IPS-15b (cell line): ENCODE measurements at regions not wholly inside any gene's neighbourhood (a gene's known extent, or its start where the extent isn't known, plus 50 kb on each side); places are given as distances from the start of the nearest gene placed in this dataset.

Experiments
- H3K27me3 ChIP-seq: one replicate; pipeline ENCODE4 v1.6.1; 2013; ENCODE audit warnings: low read length; ENCODE audit not compliant: control insufficient read depth, insufficient read depth
- H3K36me3 ChIP-seq: one replicate; pipeline ENCODE4 v1.6.1; 2013; ENCODE audit warnings: low read length; ENCODE audit not compliant: control insufficient read depth, insufficient read depth
- H3K4me1 ChIP-seq: one replicate; pipeline ENCODE4 v1.6.1; 2013; ENCODE audit warnings: mild to moderate bottlenecking, low read length; ENCODE audit not compliant: control insufficient read depth, insufficient read depth
- H3K4me3 ChIP-seq: one replicate; pipeline ENCODE4 v1.5.1; 2013; ENCODE audit warnings: low read depth, low read length
- H3K9ac ChIP-seq: one replicate; pipeline ENCODE4 v1.6.1; 2013; ENCODE audit warnings: low read depth, mild to moderate bottlenecking, low read length
- H3K9me3 ChIP-seq: one replicate; pipeline ENCODE4 v1.6.1; 2013; ENCODE audit warnings: mild to moderate bottlenecking, low read length; ENCODE audit not compliant: control insufficient read depth, insufficient read depth

DNA sequence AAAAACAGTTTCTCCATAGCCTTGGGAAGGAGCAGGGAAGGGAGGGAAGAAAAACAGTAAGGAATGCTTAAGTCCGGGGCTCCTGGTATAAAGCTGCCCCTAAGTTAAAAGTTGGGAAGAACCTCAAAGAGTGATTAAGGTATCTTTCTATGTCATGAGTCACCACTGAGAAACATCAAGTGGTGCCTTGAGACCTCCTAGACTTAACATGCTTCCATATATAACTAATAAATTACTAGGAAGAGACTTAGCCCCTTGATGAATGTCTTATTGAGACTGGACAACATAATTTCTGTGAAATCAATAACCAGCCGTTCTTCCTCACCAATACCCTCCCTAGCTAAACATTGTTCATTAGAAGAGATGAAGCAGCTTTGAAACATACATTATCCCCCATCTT is 121.8 kb upstream of the SLC44A3 start:
- Histone ChIP-seq H3K9me3 (no peaks in the 10 kb centered on the region), H3K9ac (no peak overlapping the region), H3K4me1 (peaks cover 3% of the 10 kb centered on the region), H3K36me3 (no peaks in the 10 kb centered on the region), H3K4me3 (no peak overlapping the region), H3K27me3 (no peaks in the 10 kb centered on the region)

DNA sequence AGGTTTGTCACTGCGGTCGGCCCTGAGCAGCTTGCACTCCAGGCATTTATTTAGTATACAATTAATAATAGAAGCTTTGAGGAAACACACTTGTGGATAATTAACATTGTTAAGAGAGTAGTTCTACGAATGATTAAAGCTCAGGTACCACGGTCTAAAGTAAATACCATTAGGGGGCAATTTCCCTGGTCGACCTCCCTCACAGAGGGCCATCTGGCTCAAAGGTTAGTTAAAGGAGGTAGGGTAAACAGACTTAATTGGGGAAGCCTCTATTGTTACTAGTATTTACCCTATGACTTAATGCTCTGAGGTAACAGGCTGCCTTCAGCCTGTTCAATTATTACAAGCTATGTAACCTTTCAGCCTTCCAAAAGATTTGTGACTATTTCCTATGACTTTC is 122.3 kb upstream of the SLC44A3 start:
- no peaks in the 10 kb centered on the region for H3K9me3 ChIP-seq
- peaks cover 3% of the 10 kb centered on the region for H3K4me1 ChIP-seq
- H3K36me3 ChIP-seq: no peaks in the 10 kb centered on the region
- no peak overlapping the region for H3K9ac ChIP-seq
- no peak overlapping the region for H3K4me3 ChIP-seq
- H3K27me3 ChIP-seq: no peaks in the 10 kb centered on the region

DNA sequence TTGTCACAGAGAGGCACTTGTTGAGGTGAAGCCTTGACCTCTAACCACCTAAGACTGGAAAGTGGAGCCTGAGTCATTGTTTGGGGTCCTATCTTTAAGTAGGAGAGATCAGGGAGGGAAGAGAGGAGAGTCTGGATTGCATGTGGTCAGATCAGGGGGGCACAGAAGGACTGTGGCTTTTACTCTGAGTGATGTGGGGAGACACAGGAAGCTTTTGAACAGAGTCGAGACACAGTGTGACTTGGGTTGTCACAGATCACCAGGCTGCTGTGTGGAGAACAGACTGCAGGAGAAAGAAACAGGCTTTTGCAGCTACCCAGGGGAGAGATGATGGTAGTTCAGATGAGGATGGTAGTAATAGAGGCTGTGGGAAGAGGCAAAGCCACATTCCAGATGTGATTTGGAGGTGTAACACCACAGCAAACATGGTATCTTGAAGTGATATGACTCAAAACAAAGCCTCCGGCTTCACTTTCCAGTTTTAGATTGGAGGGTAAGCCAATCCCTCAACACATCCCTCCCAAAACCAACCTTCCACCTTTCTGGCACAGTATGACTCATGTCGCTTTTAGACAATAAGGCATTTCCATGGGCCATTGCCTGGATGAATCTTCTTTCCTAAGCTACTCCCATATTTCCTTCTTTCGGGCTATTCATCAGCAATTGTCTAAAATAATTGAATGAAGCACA is 125.8 kb upstream of the SLC44A3 start:
- H3K9me3 ChIP-seq: peaks cover 3% of the 10 kb centered on the region
- no peak overlapping the region for H3K4me3 ChIP-seq
- H3K9ac ChIP-seq: no peak overlapping the region

DNA sequence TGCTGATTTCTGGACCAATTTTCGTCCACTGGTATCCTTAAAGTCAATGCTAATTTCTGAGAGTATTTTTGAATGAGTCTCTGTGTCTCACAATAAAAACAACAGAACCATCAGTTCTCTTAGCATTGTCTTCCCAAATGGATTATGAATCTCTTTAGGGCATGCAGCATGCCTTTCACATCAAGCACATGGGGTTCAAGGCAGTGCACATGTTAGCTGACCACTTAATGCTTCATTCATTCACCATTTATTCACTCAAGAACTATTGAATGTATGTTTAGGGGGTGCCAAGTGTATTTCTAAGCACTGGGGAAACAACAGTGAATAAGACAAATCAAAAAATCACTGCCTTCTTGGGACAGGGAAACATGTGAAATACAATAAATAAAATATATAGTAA is 126.7 kb upstream of the SLC44A3 start:
- H3K27me3 ChIP-seq: no peaks in the 10 kb centered on the region
- peaks cover 3% of the 10 kb centered on the region for H3K9me3 ChIP-seq
- H3K36me3 ChIP-seq: no peaks in the 10 kb centered on the region
- no peak overlapping the region for H3K4me3 ChIP-seq
- peaks cover 9% of the 10 kb centered on the region for H3K4me1 ChIP-seq
- no peak overlapping the region for H3K9ac ChIP-seq

More for the DNA sequence above, 125.8 kb upstream of the SLC44A3 start:
- peaks cover 3% of the 10 kb centered on the region for H3K4me1 ChIP-seq
- no peaks in the 10 kb centered on the region for H3K27me3 ChIP-seq
- H3K36me3 ChIP-seq: no peaks in the 10 kb centered on the region

DNA sequence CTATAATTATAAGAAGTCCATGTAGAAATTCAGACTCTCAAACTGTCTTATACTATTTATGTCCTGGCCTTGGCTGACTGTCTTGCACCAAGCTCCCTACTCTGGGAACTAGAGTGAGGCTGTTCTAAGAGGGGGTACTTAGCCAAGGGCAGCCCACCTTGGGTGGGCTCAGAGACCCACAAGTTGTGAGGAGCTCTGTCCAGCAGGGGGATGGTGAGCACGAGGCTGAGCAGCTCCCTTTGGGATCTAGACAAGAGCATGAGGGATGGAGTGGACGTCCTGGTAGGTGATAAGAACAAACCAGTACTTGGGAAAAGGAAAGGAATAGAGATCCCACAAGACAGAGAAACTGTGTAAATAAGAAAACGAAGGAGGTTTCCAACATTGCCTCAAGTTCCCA is 127.1 kb upstream of the SLC44A3 start:
- Histone ChIP-seq H3K27me3 (no peaks in the 10 kb centered on the region), H3K4me1 (peaks cover 10% of the 10 kb centered on the region), H3K9ac (no peak overlapping the region), H3K9me3 (peaks cover 3% of the 10 kb centered on the region), H3K4me3 (no peak overlapping the region), H3K36me3 (no peaks in the 10 kb centered on the region)

DNA sequence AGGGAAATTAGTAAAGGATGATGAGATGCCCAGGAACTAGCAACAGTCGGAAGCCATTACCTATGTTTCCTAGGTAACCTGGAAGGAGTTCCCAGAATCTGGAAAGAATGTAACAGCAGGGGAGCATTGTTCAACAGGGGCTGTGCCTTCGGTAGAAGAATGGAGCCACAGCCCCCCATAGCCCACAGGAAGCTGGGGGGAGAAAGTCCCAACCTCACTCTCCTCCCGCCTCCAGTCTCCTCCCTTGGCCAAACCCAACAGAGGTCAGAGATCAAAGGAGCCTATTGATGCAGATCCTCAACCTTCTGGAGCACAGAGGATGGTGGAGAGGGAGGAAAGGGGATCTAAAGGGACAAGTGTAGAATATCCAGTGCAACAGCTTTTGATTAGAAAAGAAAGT is 131.5 kb upstream of the SLC44A3 start:
- peaks cover 3% of the 10 kb centered on the region for H3K9me3 ChIP-seq
- no peaks in the 10 kb centered on the region for H3K27me3 ChIP-seq
- H3K4me3 ChIP-seq: no peak overlapping the region
- no peak overlapping the region for H3K9ac ChIP-seq
- H3K4me1 ChIP-seq: peaks cover 10% of the 10 kb centered on the region
- H3K36me3 ChIP-seq: no peaks in the 10 kb centered on the region

DNA sequence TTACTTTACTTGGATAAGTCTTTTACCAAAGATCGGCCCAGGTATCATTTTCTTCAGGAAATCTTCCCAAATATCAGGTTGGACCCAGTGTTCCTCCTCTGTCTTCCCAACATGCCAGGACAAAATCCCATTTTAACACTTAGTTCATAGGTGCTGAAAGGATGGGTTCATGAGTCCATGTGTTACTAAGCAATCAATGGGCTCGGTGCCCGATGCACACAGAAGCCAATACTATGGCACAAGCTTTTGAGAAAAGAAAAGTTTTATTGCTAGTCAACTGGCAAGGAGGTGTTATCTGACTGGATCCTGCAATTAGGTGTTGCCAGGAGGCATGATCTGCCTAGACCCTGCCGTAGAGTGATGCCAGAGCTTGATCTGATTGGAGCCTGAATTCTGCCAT is 133.3 kb upstream of the SLC44A3 start:
- H3K4me3 ChIP-seq: no peak overlapping the region
- peaks cover 3% of the 10 kb centered on the region for H3K9me3 ChIP-seq
- no peaks in the 10 kb centered on the region for H3K36me3 ChIP-seq
- H3K9ac ChIP-seq: no peak overlapping the region
- no peaks in the 10 kb centered on the region for H3K27me3 ChIP-seq
- peaks cover 10% of the 10 kb centered on the region for H3K4me1 ChIP-seq

DNA sequence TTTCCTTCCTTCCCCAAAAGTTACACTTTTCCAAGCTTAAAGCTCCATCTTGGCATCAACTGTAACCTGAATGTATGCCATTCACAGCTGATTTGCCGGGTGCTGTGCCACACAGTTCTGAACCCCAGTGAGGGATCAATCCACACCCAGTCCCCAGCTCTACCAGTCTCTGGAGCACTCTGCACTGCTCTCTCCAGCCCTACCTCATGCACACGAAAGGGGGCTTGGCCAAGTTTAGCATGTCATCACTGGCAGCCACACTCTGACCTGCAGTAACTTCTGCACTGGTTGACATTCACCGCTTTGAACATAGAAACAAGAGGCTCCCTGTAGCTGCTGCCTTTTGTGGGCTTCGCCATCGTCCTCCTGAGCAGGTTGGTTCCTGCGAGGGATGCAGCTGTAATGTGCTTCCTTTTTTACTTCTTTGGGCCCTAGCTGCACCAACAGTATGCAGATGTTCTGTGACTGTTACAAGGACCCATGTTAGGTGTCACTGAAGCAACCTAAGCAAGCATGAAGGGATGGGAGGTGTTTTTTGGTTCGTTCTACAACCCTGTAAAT is 135.4 kb upstream of the SLC44A3 start:
- Histone ChIP-seq H3K9ac (no peak overlapping the region), H3K9me3 (no peaks in the 10 kb centered on the region), H3K36me3 (no peaks in the 10 kb centered on the region), H3K4me1 (peaks cover 10% of the 10 kb centered on the region), H3K27me3 (no peaks in the 10 kb centered on the region), H3K4me3 (no peak overlapping the region)

DNA sequence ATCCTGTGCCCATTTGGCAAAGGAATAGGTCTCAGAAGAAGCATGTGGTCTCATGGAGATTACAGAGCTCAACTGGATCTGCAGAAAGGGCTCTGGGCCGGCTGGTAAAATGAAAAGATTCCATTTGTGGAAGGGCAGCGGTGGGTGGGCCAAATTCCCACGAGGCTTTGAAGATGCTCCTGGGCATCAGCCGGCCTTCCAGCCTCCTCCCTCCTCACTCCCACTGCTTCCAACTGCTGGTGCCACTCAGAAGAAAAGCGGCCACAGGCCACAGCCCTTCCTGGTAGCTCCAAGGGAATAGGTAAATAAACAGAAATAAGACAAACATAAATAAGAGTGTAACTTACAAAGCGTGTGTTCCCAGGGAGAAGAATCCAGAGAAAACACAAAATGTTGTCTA is 136.3 kb upstream of the SLC44A3 start:
- H3K4me3 ChIP-seq: no peak overlapping the region
- H3K36me3 ChIP-seq: no peaks in the 10 kb centered on the region
- H3K9me3 ChIP-seq: no peaks in the 10 kb centered on the region
- no peaks in the 10 kb centered on the region for H3K27me3 ChIP-seq
- H3K9ac ChIP-seq: no peak overlapping the region
- H3K4me1 ChIP-seq: peaks cover 6% of the 10 kb centered on the region

DNA sequence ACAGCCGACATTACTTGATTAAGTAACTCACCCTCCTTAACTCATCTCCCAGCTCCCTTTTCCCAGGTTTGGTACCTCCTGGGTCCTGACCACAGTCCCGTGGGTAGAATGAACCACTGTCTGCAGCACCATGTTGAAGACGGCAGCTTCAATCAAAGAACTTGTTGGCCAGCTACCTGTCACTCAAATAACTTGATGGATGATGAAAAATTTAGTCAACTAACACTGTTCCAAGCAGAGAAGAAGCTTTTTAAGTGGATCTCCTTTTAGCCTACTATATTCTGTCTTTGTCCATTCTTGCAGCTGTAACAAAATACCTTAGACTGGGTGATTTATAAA is 138.4 kb upstream of the F3 start:
- Histone ChIP-seq H3K4me3 (no peak overlapping the region), H3K36me3 (no peaks in the 10 kb centered on the region), H3K27me3 (no peaks in the 10 kb centered on the region), H3K9me3 (no peaks in the 10 kb centered on the region), H3K9ac (no peak overlapping the region), H3K4me1 (no peaks in the 10 kb centered on the region)

DNA sequence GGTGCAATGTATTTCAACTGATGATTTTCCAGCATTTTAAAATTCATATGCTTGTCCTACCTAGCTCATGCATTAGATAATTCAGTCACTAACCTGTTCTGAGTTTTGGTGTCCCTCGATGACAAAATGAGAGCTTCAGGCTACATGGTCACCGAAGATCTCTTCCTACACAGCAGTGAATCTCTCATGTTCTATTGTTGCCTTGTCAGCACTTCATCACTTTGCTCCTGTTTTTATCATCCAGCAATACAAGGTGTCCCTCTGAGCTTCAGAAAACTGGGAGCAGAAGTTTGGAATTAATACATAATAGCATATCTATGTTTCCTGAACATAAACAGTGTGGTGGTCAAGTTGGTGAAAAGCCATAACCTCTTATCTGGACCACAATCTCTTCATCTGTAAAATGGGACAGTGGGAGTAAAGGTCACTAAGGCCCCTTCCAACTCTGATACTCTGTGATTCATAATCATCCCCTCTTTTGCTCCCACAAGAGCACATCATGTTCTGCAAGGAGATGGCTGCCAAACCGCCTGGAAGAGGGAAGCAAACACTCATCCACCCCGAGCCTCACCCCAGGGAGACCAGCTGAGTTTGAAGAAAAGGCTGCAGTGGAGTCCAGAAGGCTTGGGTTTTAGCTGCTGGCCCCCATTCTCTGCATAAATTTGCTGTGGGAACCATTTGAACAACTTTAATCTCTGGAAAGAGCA is 137.9 kb upstream of the F3 start:
- Histone ChIP-seq H3K9me3 (no peaks in the 10 kb centered on the region), H3K27me3 (no peaks in the 10 kb centered on the region), H3K4me1 (no peaks in the 10 kb centered on the region), H3K4me3 (no peak overlapping the region), H3K36me3 (no peaks in the 10 kb centered on the region), H3K9ac (no peak overlapping the region)

DNA sequence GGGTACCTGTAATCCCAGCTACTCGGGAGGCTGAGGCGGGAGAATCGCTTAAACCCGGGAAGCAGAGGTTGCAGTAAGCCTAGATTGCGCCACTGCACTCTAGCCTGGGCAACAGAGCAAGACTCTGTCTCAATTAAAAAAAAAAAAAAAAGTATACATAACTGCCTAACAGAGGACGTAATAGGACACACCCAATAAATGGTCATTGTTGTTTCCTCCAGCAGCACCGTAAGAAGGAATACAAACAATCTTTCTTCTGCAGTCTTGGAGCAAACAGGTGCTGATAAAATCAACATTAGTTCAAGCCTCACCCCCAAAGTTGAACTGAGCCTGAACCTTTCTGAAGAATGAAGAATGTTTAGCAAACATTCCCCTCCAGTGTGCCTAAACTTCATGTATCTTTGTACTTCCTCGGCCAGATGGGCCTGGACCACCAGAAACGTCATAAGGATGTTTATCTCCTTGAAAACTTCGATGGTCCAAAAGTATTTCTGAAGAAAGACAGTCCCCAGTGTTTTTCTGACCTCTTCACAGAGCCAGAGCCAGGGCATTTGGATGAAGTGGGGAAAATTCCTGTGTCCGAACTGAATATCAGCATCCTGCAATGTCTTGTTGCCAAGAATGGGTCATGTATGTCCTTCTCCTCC is 136.8 kb upstream of the F3 start:
- H3K9ac ChIP-seq: no peak overlapping the region
- no peaks in the 10 kb centered on the region for H3K27me3 ChIP-seq
- no peaks in the 10 kb centered on the region for H3K4me1 ChIP-seq
- no peaks in the 10 kb centered on the region for H3K9me3 ChIP-seq
- no peaks in the 10 kb centered on the region for H3K36me3 ChIP-seq
- H3K4me3 ChIP-seq: no peak overlapping the region
